GM12891 (cell line): ENCODE measurements at regions not wholly inside any gene's neighbourhood (a gene's known extent, or its start where the extent isn't known, plus 50 kb on each side); places are given as distances from the start of the nearest gene placed in this dataset.

Experiments
- POLR2A ChIP-seq: IDR thresholded peaks from 2 replicates; pipeline ENCODE4 v1.6.1; 2011; ENCODE audit warnings: low read depth, low read length, control low read depth
- POLR2AphosphoS5 ChIP-seq: IDR thresholded peaks from 2 replicates; pipeline ENCODE4 v1.6.1; 2011; ENCODE audit warnings: low read depth, low read length, control low read depth
- SPI1 ChIP-seq: IDR thresholded peaks from 2 replicates; pipeline ENCODE4 v1.6.1; 2011; ENCODE audit warnings: low read depth, low read length, control low read depth
- TAF1 ChIP-seq: IDR thresholded peaks from 2 replicates; pipeline ENCODE4 v1.6.1; 2011; ENCODE audit warnings: low read depth, low read length, control low read depth

GRCh38 chr7:13115157-13115772 lies 427.8 kb downstream of the ARL4A start:
- no peak for TF ChIP-seq POLR2A
- no peak for TF ChIP-seq TAF1
- no peak for TF ChIP-seq POLR2AphosphoS5
- TF ChIP-seq SPI1, result no peak
